IMR-90 (cell line): ENCODE measurements at regions not wholly inside any gene's neighbourhood (a gene's known extent, or its start where the extent isn't known, plus 50 kb on each side); places are given as distances from the start of the nearest gene placed in this dataset.

ENCODE experiments used
- ATAC-seq: fragments of 200-7000 bp; cut with Tn5 transposase; 2 replicates; pipeline ENCODE4 v1.9.1; 2020; ENCODE audit warnings: low read depth, mild to moderate bottlenecking, moderate library complexity
- BruUV-seq: library from RNA; stranded (reverse); fragments of 400-500 nt; replicated peaks from 2 replicates; lab custom pipeline; 2021; lab: Mats Ljungman, UMichigan
- CTCF ChIA-PET: fragments of 300-600 bp; formaldehyde crosslinking; extraction: SDS; loops from one replicate; lab custom pipeline; 2021; ENCODE audit warnings: antibody characterized with exemption; lab: Yijun Ruan, JAX
- POLR2A ChIA-PET: fragments of 300-600 bp; sonication (Branson Sonifier 250); formaldehyde crosslinking; loops from one replicate; lab custom pipeline; 2022; ENCODE audit warnings: antibody characterized with exemption; ENCODE audit not compliant: unreplicated experiment; lab: Charles Lee
- DNase-seq: peaks from one replicate; pipeline ENCODE4 v3.0.0; 2013
- H2AFZ ChIP-seq: replicated peaks from 2 replicates; pipeline ENCODE3; 2013; ENCODE audit warnings: low read length, mild to moderate bottlenecking; ENCODE audit not compliant: poor library complexity
- H2AK5ac ChIP-seq: 2 replicates; pipeline ENCODE4 v1.6.1; 2013; ENCODE audit warnings: low read depth, low read length, inconsistent platforms
- H2AK9ac ChIP-seq: replicated peaks from 2 replicates; pipeline ENCODE3; 2013; ENCODE audit warnings: mild to moderate bottlenecking, low read depth, low read length, moderate library complexity; ENCODE audit not compliant: poor library complexity
- H2BK120ac ChIP-seq: 2 replicates; pipeline ENCODE4 v1.6.1; 2013; ENCODE audit warnings: low read depth, low read length, inconsistent platforms
- H2BK15ac ChIP-seq: 3 replicates; pipeline ENCODE4 v1.6.1; 2013; ENCODE audit warnings: low read depth, low read length, inconsistent platforms
- H2BK20ac ChIP-seq: 2 replicates; pipeline ENCODE4 v1.6.1; 2013; ENCODE audit warnings: low read depth, mild to moderate bottlenecking, inconsistent platforms, low read length, moderate library complexity
- H2BK5ac ChIP-seq: 2 replicates; pipeline ENCODE4 v1.6.1; 2013; ENCODE audit warnings: mild to moderate bottlenecking, low read depth, low read length, inconsistent platforms; ENCODE audit not compliant: poor library complexity, severe bottlenecking
- H3K14ac ChIP-seq: replicated peaks from 2 replicates; pipeline ENCODE4 v1.6.1; 2013; ENCODE audit warnings: low read depth, low read length, inconsistent platforms
- H3K18ac ChIP-seq: 2 replicates; pipeline ENCODE4 v1.6.1; 2013; ENCODE audit warnings: low read depth, low read length, control low read depth
- H3K23ac ChIP-seq: 2 replicates; pipeline ENCODE4 v1.6.1; 2013; ENCODE audit warnings: low read depth, low read length, inconsistent platforms
- H3K27ac ChIP-seq: 2 replicates; pipeline ENCODE4 v1.5.1; 2013; ENCODE audit warnings: mild to moderate bottlenecking, control low read depth, low read length; ENCODE audit not compliant: insufficient read depth
- H3K27me3 ChIP-seq: 2 replicates; pipeline ENCODE4 v1.6.1; 2013; ENCODE audit warnings: low read length; ENCODE audit not compliant: control insufficient read depth, insufficient read depth
- H3K36me3 ChIP-seq: 2 replicates; pipeline ENCODE4 v1.6.1; 2013; ENCODE audit warnings: low read length, mixed read lengths; ENCODE audit not compliant: control insufficient read depth, insufficient read depth
- H3K4ac ChIP-seq: 2 replicates; pipeline ENCODE4 v1.6.1; 2013; ENCODE audit warnings: low read depth, low read length, inconsistent platforms
- H3K4me1 ChIP-seq: 2 replicates; pipeline ENCODE4 v1.6.1; 2013; ENCODE audit warnings: low read length, mixed read lengths; ENCODE audit not compliant: control insufficient read depth, insufficient read depth
- H3K4me2 ChIP-seq: 2 replicates; pipeline ENCODE4 v1.6.1; 2013; ENCODE audit warnings: low read depth, mild to moderate bottlenecking, control low read depth, low read length, moderate library complexity
- H3K4me3 ChIP-seq: 2 replicates; pipeline ENCODE4 v1.5.1; 2013; ENCODE audit warnings: low read depth, mild to moderate bottlenecking, control low read depth, low read length, moderate library complexity; ENCODE audit not compliant: insufficient read depth
- H3K56ac ChIP-seq: 2 replicates; pipeline ENCODE4 v1.6.1; 2013; ENCODE audit warnings: low read length, inconsistent platforms; ENCODE audit not compliant: insufficient read depth; ENCODE audit errors: extremely low read depth
- H3K79me1 ChIP-seq, 2 experiments: 2 replicates each; pipeline ENCODE4 v1.6.1; 2013; ENCODE audit warnings: low read length in 2 of 2, inconsistent platforms in 1 of 2, low read depth in 1 of 2
- H3K9ac ChIP-seq: 2 replicates; pipeline ENCODE4 v1.6.1; 2013; ENCODE audit warnings: low read depth, low read length, control low read depth
- H3K9me1 ChIP-seq: 2 replicates; pipeline ENCODE4 v1.6.1; 2013; ENCODE audit warnings: low read length, inconsistent platforms; ENCODE audit not compliant: insufficient read depth
- H3K9me3 ChIP-seq: 2 replicates; pipeline ENCODE4 v1.6.1; 2013; ENCODE audit warnings: low read length; ENCODE audit not compliant: control insufficient read depth, insufficient read depth
- H4K20me1 ChIP-seq: 2 replicates; pipeline ENCODE4 v1.6.1; 2013; ENCODE audit warnings: low read length, inconsistent platforms; ENCODE audit not compliant: insufficient read depth
- H4K5ac ChIP-seq: 2 replicates; pipeline ENCODE4 v1.6.1; 2013; ENCODE audit warnings: mild to moderate bottlenecking, low read depth, low read length, control low read depth
- H4K8ac ChIP-seq, 2 experiments: 2 replicates each; pipeline ENCODE4 v1.6.1; 2013; ENCODE audit warnings: low read depth in 2 of 2, low read length in 2 of 2, control low read depth in 1 of 2, inconsistent platforms in 1 of 2
- H4K91ac ChIP-seq: 2 replicates; pipeline ENCODE4 v1.6.1; 2013; ENCODE audit warnings: low read depth, low read length, inconsistent platforms; ENCODE audit not compliant: insufficient read depth
- BHLHE40 ChIP-seq: fragments of 150-350 bp; IDR thresholded peaks from 2 replicates; pipeline ENCODE4 v1.6.1; 2016; ENCODE audit warnings: mild to moderate bottlenecking, low read depth, low read length
- CEBPB ChIP-seq: IDR thresholded peaks from 2 replicates; pipeline ENCODE4 v1.6.1; 2012; ENCODE audit warnings: low read depth, low read length, improper control_type of control experiment
- CHD1 ChIP-seq: IDR thresholded peaks from 2 replicates; pipeline ENCODE4 v1.6.1; 2012; ENCODE audit warnings: low read depth, low read length, improper control_type of control experiment
- CTCF ChIP-seq: conservative IDR thresholded peaks from 2 replicates; pipeline ENCODE4 v1.5.1; 2012; ENCODE audit warnings: mild to moderate bottlenecking, low read depth, low read length, improper control_type of control experiment
- ELK1 ChIP-seq: fragments of 150-350 bp; IDR thresholded peaks from 2 replicates; pipeline ENCODE4 v1.6.1; 2016; ENCODE audit warnings: low read depth, mild to moderate bottlenecking, low read length, moderate library complexity, borderline replicate concordance
- FOS ChIP-seq: fragments of 150-350 bp; IDR thresholded peaks from 2 replicates; pipeline ENCODE4 v1.6.1; 2016; ENCODE audit warnings: low read depth, low read length
- MAZ ChIP-seq: IDR thresholded peaks from 2 replicates; pipeline ENCODE4 v1.6.1; 2012; ENCODE audit warnings: low read depth, mild to moderate bottlenecking, low read length, improper control_type of control experiment, moderate library complexity, borderline replicate concordance
- MXI1 ChIP-seq: IDR thresholded peaks from 2 replicates; pipeline ENCODE4 v1.6.1; 2012; ENCODE audit warnings: low read depth, mild to moderate bottlenecking, low read length, moderate library complexity, borderline replicate concordance
- NFE2L2 ChIP-seq: fragments of 150-350 bp; IDR thresholded peaks from 2 replicates; pipeline ENCODE4 v1.6.1; 2016; ENCODE audit warnings: low read depth, mild to moderate bottlenecking, low read length
- RAD21 ChIP-seq: IDR thresholded peaks from 2 replicates; pipeline ENCODE4 v1.6.1; 2012; ENCODE audit warnings: low read length, improper control_type of control experiment
- RCOR1 ChIP-seq: IDR thresholded peaks from 2 replicates; pipeline ENCODE4 v1.6.1; 2012; ENCODE audit warnings: mild to moderate bottlenecking, low read length, improper control_type of control experiment; ENCODE audit not compliant: insufficient replicate concordance
- RFX5 ChIP-seq: IDR thresholded peaks from 2 replicates; pipeline ENCODE4 v1.8.0; 2012; ENCODE audit warnings: low read depth, mild to moderate bottlenecking, low read length, moderate library complexity
- SMC3 ChIP-seq: fragments of 150-350 bp; IDR thresholded peaks from 2 replicates; pipeline ENCODE4 v1.6.1; 2016; ENCODE audit warnings: low read depth, mild to moderate bottlenecking, antibody characterized with exemption, low read length, moderate library complexity
- USF2 ChIP-seq: fragments of 150-350 bp; IDR thresholded peaks from 2 replicates; pipeline ENCODE4 v1.6.1; 2017; ENCODE audit warnings: mild to moderate bottlenecking, antibody characterized with exemption, low read length, low read depth
- WGBS, 2 experiments: methylation state at CpG; one replicate each; pipeline versions ENCODE4 v1.1.5 to v1.1.7; 2013; ENCODE audit warnings: missing lambda C conversion rate in 2 of 2; ENCODE audit not compliant: insufficient read length in 1 of 2; ENCODE audit errors: extremely low coverage in 2 of 2; 5-methylcytosine and 5-hydroxymethylcytosine counted together
- dilution Hi-C: fragments of 300-500 bp; cut with HindIII; formaldehyde crosslinking; loops from one replicate; pipeline ENCODE4 v1.14.3; 2018; ENCODE audit warnings: low sequenced_read_pairs; ENCODE audit not compliant: unreplicated experiment
- in situ Hi-C: fragments of 300-500 bp; cut with MboI; formaldehyde crosslinking; loops from 3 replicates; pipeline ENCODE4 v1.14.3; 2019; ENCODE audit warnings: low sequenced_read_pairs, inconsistent platforms, mixed read lengths
- intact Hi-C: fragments of 100-400 bp; cut with micrococcal nuclease; formaldehyde crosslinking; loops from 2 replicates; pipeline ENCODE4 v1.10.0; 2022

- no peak for TF ChIP-seq CHD1
Measured at GRCh38 chr1:222167111-222167510, 380.8 kb downstream of the HHIPL2 start (continued).

- intact Hi-C loops: loop anchor here (5.0 kb wide), 1 partner anchor 1293 kb away; no protein-coding TSS in a partner anchor
- H3K56ac ChIP-seq: no peak overlapping the region
- H3K9ac ChIP-seq: no peak overlapping the region
- BruUV-seq: no TSS peak
- no peaks in the 10 kb centered on the region for H3K9me1 ChIP-seq
- peak overlapping the region; percentile 78 for H2BK120ac ChIP-seq
- no peak for DNase-seq
- no peak overlapping the region for H2BK5ac ChIP-seq
- no peak overlapping the region for H2AK9ac ChIP-seq
- peak overlapping the region; percentile 33 for H2AFZ ChIP-seq
- in situ Hi-C loops: no loop called here
- ChIA-PET POLR2A (no interaction called here), CTCF (no interaction called here)
- H3K36me3 ChIP-seq: no peaks in the 10 kb centered on the region
- H2BK20ac ChIP-seq: peak overlapping the region; percentile 90
- H3K4me2 ChIP-seq: no peak overlapping the region
- dilution Hi-C loops: no loop called here
- no peak overlapping the region for H3K4me3 ChIP-seq
- H3K79me1 ChIP-seq: no peaks in the 10 kb centered on the region
- H2AK5ac ChIP-seq: peak overlapping the region; percentile 53; the same call in 1 of the 2 replicates
- H4K91ac ChIP-seq: peak overlapping the region; percentile 17; the same call in 1 of the 2 replicates
- H3K4ac ChIP-seq: peak overlapping the region; percentile 71
- H3K4me1 ChIP-seq: peaks cover 2% of the 10 kb centered on the region
- H3K27ac ChIP-seq: no peak overlapping the region
- H4K8ac ChIP-seq: no peak overlapping the region
- no peaks in the 10 kb centered on the region for H4K20me1 ChIP-seq
- H3K18ac ChIP-seq: peak overlapping the region; percentile 80; the same call in 1 of the 2 replicates
- H2BK15ac ChIP-seq: peak overlapping the region; percentile 93; the same call in 2 of the 3 replicates
- no peak overlapping the region for H3K23ac ChIP-seq
- WGBS, 2 experiments: 100% methylated on average over 1 of the region's 3 CpGs; no CpG with 5 or more reads in 1 of the 2 experiments
- ATAC-seq: no peak
- H3K27me3 ChIP-seq: no peaks in the 10 kb centered on the region
- H3K14ac ChIP-seq: peak overlapping the region; percentile 27; the same call in 1 of the 2 replicates
- H3K9me3 ChIP-seq: peaks cover 7% of the 10 kb centered on the region
- H4K5ac ChIP-seq: peak overlapping the region; percentile 56; the same call in 1 of the 2 replicates
- TF ChIP-seq MAZ: no peak
- TF ChIP-seq SMC3: no peak
- no peak for TF ChIP-seq RAD21
- TF ChIP-seq FOS: no peak
- no peak for TF ChIP-seq RFX5
- no peak for TF ChIP-seq BHLHE40
- no peak for TF ChIP-seq CEBPB
- TF ChIP-seq ELK1: no peak
- TF ChIP-seq USF2: no peak
- TF ChIP-seq MXI1: no peak
- no peak for TF ChIP-seq CHD1
- TF ChIP-seq RCOR1: no peak
- no peak for TF ChIP-seq NFE2L2
- TF ChIP-seq CTCF: no peak
Measured at GRCh38 chr1:222165629-222166028, 382.3 kb downstream of the HHIPL2 start.
